Stimulated activated CD4-positive, alpha-beta T cell treated with anti-CD3 and anti-CD28 coated beads, TNF-alpha, amount 100 ng/mL, for 4 hours (primary cell): ENCODE measurements at regions not wholly inside any gene's neighbourhood (a gene's known extent, or its start where the extent isn't known, plus 50 kb on each side); places are given as distances from the start of the nearest gene placed in this dataset.
"Not testable (repeated sequence)": the region's sequence is repeated elsewhere in the genome, so short reads cannot be mapped to it uniquely, and the experiment has no call there.

Source experiments
- DNase-seq, 3 experiments: peaks; one replicate each; pipeline ENCODE4 v3.0.0-alpha.2; 2020; ENCODE audit warnings: low read depth in 3 of 3

DNA sequence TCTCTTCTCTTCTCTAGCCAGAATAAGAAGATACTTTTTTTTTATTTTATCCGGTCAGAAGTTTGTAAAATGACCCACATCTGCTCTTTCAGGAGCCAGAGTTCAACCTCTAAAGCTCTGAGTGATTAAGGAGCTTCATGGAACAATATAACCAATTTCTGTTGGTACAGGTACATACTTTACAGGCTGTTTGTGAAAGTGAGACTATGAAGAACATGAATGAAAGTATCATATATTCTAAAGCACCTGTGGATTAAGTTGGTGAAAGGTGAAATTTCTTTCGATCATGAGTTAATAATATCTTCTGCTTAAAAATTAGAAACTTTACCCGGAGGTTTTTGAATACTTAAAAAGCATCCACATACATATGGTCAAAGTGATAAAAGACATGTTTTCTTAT lies 65.2 kb downstream of the DMRT2 start:
- DNase-seq: no peak

DNA sequence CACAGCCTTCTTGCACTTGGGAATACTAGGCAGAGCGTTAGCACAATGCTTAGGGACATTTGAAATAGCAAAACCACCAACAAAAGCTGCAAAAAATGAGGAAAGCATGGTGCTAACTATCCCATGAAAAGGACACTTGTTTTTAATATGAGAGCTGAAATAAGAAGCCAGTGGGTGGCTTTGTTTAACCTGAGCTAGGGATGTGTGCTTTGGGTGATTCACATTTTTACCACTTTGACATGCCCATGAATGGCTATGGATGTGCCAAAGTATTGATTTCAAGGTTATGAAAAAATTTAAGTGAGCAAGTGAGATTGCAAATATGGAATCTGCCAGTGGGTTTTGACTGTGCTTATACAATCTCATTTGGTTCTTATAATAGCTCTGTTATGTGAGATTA lies 67.3 kb downstream of the DMRT2 start:
- no peak for DNase-seq

DNA sequence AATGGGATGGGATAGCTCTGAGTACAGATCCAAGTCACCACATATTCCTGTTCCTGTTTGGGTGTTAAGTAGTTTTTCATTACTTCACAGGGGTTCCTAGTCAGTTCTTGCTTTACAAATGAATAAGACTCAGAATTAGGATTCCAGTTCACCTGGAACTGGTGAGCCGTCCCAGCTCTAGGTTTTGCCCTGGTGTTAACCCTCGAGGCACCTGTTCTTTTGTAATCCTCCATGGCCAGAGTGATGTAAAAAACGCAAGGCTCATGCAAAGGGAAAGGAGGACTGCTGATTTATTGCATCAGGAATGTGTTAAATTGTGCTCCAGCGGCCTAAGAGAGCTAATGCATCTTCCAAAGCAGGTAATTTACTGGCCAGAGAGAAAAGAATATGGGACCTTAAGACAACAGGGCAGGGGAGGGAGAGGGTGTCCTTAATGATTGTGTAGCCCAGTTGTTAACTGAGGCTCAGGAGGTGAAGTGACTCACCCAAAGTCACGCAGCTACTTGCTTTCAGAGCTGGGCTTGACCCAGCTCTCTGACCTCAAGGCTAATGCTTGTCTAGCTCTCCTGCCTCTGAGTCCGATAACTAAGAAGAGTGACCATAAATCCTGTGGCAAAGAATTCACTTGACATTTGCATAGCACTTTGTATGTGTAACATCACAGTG lies 70.5 kb downstream of the DMRT2 start:
- no peak for DNase-seq

DNA sequence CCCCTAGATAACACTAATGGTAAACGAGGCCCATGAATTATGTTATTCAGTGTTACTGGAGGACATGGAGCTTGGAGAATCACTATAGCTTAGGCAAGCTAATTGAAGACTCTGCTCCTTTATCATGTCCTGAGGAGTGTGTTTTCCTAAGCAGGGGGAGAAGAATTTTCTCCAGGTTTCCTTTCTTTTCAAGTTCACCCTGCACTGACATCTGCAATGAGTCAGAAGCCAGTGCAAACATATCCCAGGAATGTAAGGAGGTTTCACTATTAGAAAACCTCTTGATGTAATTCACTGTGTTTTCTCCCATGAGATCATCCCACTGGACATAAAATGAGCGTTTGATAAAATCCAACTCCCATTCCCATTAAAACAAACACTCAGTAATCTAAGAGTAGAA lies 75.6 kb downstream of the DMRT2 start:
- DNase-seq: no peak

GRCh38 chr9:1128046-1128445 lies 77.9 kb downstream of the DMRT2 start:
- no peak for DNase-seq

DNA sequence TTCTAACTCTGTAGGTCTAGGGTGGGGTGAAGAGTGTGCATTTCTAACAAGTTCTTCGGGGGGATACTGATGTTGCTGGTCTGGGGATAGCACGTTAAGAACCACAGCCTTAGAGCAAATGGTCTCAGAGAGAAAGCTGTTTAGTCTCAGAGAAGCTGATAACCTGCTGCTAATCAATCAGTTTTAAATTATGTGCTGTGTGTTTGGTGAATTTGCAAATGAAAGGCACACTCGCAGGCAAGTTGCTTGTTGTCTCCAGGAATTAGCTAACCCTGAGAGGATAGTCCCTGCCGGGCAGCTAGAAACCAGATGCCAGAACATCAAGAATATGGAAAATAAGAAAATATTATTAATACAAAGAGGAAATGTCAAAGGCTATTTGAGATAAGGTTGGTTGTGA lies 79.2 kb downstream of the DMRT2 start:
- no peak for DNase-seq

DNA sequence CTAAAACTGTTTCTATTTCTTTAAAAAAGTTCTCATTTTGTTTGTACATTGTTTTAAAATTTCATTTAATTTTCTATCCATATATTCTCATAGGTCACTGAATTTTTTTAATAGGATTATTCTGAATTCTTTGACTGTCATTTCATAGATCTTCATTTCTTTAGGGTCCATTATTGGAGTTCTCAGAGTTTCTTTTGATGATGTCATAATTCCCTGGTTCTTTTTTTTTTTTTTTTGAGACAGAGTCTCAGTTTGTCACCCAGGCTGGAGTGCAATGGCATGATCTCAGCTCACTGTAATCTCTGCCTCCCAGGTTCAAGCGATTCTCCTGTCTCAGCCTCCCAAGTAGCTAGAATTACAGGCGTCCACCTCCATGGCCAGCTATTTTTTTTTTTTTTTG lies 89.9 kb downstream of the DMRT2 start:
- DNase-seq: no peak

GRCh38 chr9:1151691-1152090 lies 101.5 kb downstream of the DMRT2 start:
- no peak for DNase-seq

- DNase-seq: no peak
These were observed 102.0 kb downstream of the DMRT2 start for GRCh38 chr9:1152171-1152570.

DNA sequence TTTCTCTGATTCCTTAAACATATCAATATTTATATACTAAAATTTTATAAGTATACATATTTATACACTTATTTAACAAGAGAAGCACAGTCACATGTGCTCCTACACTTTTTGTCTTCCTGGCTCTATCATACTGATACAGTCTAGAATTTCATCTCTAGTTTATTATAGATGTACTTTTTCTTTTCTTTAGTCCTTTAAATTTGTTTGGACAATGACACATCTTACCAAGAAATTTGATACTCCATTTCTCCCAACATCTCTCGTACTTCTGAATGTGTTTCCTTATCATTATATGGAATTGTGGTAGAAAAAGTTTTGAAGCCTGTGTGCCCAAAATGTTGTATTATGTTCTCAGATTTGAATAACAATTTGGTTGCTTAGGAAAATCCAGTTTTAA lies 104.6 kb downstream of the DMRT2 start:
- no peak for DNase-seq

- no peak for DNase-seq
These were observed 105.4 kb downstream of the DMRT2 start for GRCh38 chr9:1155602-1156001.

DNA sequence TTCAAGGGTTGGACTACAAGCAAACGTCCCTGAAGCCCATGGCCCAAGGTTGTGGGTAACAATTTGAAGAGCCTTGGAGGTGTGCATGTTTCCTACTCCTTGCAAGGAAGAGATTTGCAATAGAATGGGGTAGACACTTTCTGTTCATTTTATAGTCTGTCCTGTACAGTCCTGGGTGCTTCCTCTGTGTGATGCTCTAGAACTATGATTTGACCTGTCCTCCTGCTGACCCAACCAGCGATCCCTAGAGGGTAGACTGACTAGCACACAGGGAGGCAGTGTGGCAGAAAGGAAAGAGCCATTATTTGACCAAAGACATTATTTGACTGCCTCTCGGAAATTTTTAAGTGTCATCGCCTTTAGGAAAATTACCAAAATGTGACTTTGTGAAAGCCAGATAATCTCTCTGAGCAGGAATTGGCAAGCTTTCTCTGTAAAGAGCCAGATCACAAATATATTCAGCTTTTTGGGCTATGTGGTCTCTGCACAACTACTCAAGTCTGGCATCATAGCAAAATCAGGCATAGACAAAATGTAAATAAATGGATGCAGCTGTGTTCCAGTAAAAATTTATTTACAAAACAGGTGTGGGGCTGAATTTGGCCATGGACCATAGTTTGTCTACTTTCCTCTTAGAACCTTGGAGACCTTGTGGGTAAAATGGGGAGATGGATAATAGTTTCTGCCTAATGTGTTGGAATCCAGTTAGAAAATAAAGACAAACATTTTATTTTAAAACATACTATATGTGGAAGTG lies 106.8 kb downstream of the DMRT2 start:
- DNase-seq: no peak

DNA sequence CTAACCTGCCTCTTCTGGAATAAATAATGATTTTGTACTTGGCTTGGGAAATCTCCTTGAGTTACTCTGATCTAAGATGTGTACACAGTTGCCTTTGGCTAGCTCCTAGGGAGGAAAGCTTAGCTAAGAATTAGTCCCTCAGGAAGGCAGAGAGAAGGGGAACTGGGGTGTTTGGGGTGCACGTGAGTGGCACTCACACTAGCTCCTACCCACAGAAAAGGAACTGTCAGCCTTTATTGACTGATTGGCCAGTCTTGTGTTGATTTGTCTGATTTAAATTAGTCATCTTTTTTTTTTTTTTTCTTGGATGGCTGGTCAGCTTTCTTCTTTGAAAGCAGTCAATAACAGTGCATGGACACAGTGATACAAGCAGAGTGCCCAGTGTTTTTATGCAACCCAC lies 107.7 kb downstream of the DMRT2 start:
- DNase-seq: no peak

DNA sequence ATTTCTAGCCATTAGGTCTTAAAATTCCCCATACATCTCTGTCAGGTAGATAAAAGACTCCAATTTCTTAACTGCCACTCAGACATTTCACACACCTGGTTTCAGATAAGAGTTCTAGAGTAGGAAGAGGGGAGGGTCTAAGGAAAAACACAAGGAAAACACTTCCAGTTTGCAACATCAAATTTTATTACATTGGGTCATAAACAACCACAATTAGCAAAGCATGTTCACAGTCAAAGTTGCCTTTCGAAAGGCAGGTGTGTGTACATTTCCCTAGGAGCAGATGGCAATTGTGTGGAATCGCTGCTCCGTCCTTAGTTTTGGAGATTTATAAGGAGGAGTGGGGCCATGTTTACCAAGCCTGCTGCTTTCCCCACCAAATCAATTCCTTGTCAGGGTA lies 120.8 kb downstream of the DMRT2 start:
- DNase-seq: no peak

DNA sequence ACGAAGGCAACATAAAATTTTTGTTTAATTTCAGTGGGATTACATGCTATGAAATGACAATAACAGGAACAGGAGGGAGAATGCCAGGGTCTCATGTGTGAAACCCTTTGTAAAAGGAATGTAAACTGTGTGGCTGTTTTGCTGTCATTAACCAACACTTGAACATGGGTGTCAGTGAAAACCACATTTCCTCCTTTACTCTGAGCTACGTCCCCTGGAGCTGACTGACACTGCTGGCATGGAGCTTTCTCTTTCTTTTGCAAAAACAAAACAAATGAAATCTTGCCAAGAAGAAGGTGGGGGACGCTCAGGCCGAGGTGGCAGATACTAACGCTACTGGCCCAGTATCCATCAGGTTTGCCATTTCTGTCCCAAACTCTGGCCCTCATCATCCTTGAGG lies 121.4 kb downstream of the DMRT2 start:
- no peak for DNase-seq

GRCh38 chr9:1173211-1173610 lies 123.1 kb downstream of the DMRT2 start:
- DNase-seq: no peak

DNA sequence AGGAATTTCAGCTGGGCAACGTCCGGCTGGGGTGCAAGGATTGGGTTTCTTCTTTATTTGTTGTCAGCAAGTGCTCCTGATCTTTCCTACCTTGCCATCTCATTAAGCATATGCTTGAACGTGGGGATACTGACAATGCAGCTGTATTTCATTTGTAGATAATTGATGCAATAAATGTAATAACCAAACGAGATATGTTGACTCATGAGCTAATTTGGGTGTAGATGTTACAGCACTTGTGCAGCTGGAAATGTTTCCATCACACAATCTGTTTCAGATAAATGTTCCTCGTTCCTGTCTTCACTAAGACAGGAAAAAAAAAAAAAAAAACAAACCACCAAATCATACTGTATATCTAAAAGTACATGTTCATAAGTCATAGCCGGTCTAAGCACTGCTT lies 123.8 kb downstream of the DMRT2 start:
- DNase-seq: no peak

DNA sequence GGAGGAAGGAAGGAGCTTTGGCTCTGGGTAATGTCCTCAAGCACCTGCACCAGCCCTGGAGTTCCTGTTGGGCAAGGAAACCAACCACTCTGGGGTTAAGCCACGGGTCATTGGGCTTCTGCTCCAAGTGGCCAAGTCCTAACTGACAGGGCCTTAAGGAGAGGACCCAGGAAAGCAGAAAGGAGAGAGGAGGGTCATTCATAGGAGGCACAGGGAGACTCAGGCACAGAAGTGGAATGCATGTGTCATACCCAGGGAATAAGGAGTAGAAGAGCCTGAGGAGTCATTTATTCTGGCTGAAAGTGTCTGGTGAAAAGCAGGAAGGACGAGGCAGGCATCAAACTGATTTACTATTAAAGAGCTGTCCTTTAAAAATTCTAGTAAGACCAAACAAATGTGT lies 129.2 kb downstream of the DMRT2 start:
- DNase-seq: no peak

GRCh38 chr9:1184146-1184545 lies 134.0 kb downstream of the DMRT2 start:
- DNase-seq: no peak

DNA sequence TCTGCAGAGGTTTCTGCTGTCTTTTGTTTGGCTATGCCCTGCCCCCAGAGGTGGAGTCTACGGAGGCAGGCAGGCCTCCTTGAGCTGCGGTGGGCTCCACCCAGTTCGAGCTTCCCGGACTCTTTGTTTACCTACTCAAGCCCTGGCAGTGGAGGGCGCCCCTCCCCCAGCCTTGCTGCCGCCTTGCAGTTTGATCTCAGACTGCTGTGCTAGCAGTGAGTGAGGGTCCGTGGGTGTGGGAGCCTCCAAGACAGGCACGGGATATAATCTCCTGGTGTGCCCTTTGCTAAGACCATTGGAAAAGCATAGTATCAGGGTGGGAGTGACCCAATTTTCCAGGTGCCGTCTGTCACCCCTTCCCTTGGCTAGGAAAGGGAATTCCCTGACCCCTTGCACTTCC lies 137.0 kb downstream of the DMRT2 start:
- not testable (repeated sequence) for DNase-seq

GRCh38 chr9:1195636-1196035 lies 145.5 kb downstream of the DMRT2 start:
- not testable (repeated sequence) for DNase-seq

GRCh38 chr9:1198085-1198484 lies 147.9 kb downstream of the DMRT2 start:
- DNase-seq: no peak

- no peak for DNase-seq
These were observed 150.7 kb downstream of the DMRT2 start for GRCh38 chr9:1200847-1201251.

- no peak for DNase-seq
These were observed 151.1 kb downstream of the DMRT2 start for GRCh38 chr9:1201262-1201661.
